Stimulated activated CD8-positive, alpha-beta memory T cell treated with anti-CD3 and anti-CD28 coated beads, Interleukin-4, amount 100 ng/mL, for 1 hour (primary cell): ENCODE measurements at regions not wholly inside any gene's neighbourhood (a gene's known extent, or its start where the extent isn't known, plus 50 kb on each side); places are given as distances from the start of the nearest gene placed in this dataset.

Source experiments
- DNase-seq, 2 donors: peaks; one replicate each; pipeline ENCODE4 v3.0.0-alpha.2; 2020; ENCODE audit warnings: low read depth in 2 of 2, low spot score in 1 of 2

GRCh38 chr16:7017006-7017662 lies 315.5 kb upstream of the RBFOX1 start:
- no peak for DNase-seq

DNA sequence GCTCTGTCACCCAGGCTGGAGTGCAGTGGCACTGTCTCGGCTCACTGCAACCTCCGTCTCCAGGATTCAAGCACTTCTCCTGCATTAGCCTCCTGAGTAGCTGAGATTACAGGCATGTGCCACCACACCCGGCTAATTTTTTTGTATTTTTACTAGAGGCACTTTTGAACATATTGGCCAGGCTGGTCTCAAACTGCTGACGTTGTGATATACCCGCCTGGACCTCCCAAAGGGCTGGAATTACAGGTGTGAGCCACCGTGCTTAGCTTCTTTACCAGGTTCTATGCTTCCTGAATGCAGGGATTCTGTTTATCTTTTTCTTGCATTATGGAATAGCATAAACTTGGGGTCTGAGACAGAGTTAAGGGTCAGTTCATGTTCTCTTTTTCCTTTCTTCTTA lies 317.9 kb upstream of the RBFOX1 start:
- no peak for DNase-seq

GRCh38 chr16:7013990-7014389 lies 318.7 kb upstream of the RBFOX1 start:
- DNase-seq = no peak

DNA sequence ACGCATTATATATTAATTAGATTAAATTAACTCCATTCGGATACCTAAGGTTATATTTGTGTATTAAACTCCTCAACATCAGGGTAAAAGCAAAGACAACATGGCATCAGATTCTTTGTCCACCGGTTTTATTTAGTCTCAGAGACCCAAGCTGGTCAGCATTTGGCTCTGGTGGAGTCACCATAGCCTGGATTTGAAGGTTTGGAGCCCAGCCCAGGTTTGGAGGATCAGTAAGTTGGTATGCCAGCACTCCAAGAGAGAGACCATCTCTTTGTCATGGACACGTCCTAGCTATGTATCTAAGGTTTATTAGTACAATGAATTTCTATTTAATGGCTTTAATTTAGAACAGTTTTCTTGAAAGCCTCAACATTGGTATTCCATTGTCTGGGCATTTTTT lies 328.4 kb upstream of the RBFOX1 start:
- DNase-seq = no peak

DNA sequence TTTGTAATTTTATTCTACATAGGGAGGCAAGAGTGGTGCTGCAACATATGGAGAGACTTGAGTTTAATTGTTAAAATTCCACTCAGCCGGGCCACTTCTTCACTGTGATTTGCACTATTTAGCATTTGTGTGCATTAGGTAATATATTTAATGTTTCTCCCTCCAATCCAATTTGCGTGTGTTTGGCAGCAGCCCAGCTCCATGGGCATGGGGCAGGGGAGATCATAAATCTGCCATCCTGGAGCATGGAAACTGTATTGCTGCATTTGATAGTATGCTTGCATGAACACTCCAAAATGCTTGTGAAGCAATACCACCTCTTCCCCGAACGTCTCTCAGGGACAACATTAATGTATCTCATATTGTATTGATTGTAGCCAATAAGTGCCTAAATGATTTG lies 339.1 kb upstream of the RBFOX1 start:
- no peak for DNase-seq

- no peak for DNase-seq
These were observed 343.8 kb upstream of the RBFOX1 start for GRCh38 chr16:6988846-6989245.

DNA sequence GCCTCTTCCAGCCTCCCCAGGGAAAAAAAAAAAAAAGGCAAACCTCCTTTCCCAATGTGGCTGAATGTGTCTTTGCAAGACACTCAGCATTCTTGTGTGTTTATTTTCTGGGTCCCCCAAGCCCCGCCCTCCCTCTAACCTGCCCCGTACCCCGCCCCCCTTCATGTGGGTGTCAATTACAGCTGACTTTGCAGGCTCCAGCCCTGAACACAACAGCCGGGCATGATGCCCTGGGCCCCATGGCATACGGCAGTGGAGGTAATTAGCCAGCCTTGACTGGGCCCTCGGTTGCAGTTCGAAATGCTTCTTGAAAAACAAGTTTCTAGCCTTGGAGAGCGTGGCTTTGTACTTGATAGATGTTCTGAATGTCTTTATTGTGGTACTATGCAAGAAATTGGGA lies 354.7 kb upstream of the RBFOX1 start:
- no peak for DNase-seq

GRCh38 chr16:6977291-6977690 lies 355.4 kb upstream of the RBFOX1 start:
- no peak for DNase-seq

DNA sequence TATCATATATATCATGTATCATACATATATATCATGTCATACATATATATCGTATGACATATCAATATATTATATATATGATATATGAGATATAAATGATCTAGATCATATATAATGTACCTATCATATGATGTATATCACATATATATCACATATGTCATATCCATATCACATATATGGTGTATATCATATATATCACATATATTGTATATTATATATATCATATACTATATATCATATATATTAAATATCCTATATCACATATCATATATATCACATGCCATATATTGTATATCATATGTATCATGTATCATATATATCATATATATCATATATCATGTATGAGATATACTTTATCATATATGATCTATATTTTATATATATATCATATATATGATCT lies 355.9 kb upstream of the RBFOX1 start:
- DNase-seq = no peak

DNA sequence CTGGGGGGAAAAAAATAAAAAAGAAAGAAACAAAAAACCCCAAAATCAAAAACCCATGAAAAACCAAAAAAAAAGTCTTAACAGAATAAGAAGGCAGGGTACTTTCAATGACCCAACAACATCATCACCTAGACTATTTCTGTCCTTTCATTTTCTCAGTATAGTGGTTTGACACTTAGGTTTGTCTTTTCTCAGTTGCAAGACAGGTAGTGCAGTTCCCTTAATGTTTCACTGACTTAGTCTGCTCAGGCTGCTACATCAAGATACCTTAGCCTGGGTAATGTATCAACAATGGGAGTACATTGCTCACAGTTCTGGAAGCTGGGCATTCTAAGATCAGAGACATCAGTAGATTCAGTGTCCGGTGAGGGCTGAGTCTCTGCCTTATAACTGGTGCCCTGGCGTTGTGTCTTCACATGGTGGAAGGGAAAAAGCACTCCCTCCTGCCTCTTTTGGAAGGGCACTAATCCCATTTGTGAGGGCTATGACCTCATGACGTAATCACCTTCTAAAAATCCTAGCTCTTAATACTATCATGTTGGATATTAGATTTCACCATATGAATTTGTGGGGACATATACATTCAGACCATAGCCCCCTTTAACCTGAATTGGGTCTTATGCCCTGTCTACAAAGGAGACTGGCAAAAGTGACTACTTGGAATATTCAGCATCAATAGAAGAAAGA lies 362.3 kb upstream of the RBFOX1 start:
- DNase-seq = no peak

DNA sequence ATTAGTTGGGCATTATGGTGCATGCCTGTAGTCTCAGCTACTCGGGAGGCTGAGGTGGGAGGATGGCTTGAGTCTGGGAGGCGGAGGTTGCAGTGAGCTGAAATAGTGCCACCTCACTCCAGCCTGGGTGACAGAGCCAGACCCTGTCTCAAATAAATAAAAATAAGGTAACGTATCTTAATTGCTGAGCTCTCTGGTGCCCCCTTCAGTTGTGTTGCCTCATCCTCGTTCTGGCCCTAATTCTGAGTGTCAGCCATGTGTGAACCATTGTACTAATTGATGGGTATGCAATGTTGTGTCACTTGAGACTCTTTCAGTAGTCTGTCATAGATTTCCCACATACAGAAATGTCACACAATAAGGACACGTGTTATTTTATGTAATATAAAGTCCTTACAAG lies 363.1 kb upstream of the RBFOX1 start:
- no peak for DNase-seq

DNA sequence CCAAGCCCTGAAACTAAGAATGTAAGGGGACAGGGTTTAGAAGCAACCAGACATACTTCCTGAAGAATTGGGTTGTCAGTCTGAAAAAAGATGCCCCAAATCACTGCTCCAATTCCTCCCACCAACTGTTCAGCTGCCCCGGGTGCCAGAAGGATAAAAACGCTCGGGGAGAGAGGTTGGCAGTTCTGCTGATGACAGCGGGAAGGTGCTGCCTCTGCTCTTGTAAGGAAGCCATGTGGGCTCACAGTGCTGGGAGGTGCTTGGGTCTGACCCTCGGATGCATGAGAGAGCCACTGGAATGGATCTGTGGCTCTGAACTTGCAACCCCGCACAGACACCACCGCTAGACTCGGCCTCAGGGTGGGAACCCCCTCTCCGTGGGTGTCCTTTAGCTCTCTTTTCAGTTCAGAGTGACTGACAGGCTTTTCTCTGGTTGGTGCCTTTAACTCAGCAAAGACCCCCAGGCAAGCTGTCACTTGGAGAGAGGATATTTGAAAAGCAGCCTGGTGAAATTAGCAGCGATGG lies 364.8 kb upstream of the RBFOX1 start:
- DNase-seq = no peak

GRCh38 chr16:6966925-6967324 lies 365.7 kb upstream of the RBFOX1 start:
- no peak for DNase-seq

DNA sequence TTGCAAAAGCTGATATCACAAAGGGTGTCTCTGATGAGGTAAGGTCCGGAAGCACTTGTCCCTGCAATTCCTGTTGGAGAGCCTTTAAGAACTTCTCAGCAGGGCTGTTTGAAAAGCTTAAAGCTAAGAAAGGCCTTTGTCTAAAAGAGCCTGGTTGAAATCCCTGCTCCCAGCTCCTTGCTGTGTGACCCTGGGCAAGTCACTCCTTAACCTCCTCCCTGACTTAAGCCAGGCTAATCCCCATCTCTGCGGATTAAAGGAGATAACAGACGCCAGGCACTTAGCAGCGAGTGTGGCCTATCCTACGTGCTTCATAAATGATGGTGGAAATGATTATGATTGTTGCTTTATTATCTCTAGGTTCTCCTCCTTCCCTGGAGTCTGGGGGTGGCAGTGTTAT lies 368.0 kb upstream of the RBFOX1 start:
- DNase-seq = no peak

DNA sequence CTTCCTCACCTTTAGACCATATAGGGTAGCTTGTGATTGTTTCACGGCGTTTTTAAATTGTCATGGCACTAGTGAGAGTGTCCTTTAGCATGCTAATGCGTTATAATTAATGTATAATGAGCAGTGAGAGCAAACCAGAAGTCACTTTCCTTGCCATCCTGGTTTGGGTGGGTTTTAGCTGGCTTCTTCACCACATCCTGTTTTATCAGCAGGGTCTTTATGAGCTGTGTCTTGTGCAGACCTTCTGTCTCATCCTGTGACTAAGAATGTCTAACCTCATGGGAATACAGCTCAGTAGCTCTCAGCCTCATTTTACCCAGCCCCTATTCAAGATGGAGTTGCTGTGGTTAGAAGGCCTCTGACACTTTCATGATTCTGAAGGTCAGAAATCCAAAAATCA lies 370.9 kb upstream of the RBFOX1 start:
- no peak for DNase-seq

GRCh38 chr16:6958184-6958583 lies 374.5 kb upstream of the RBFOX1 start:
- DNase-seq = no peak

DNA sequence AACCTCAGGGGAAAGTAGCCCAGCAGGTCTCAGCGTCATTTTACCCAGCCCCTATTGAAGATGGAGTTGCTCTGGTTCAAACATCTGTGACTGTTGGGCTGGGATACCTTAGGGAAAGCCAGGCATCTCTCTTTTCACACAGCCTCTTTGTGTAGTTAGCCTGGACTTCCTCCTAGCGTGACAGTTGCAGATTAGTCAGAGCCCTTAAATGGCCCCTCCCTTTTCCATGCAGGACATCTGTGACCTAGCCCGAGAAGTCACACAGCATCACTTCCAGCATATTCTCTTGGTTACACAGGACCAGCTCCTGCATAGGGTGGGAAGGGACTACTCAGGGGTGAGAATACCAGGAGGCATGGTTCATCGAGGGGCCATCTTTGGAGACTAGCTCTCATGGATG lies 375.0 kb upstream of the RBFOX1 start:
- DNase-seq = no peak

DNA sequence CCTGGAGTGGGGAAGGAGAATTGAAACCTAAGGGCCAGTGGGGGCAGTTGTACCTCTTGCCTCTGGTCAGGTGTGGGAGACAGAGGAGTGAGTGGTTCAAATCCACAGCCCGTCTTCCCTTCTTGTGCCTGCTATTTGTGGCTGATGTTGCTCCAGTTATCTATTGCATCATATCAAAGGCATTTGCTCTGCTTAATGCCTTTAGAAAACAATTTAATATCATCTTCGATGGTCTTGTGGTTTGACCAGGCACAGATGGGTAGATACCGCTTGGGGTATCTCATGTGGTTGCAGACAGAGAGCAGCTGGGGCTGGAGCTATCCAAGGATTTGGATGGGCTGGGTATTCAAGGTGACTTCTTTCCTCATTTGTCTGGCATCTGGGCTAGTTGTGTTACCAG lies 376.1 kb upstream of the RBFOX1 start:
- DNase-seq = no peak

DNA sequence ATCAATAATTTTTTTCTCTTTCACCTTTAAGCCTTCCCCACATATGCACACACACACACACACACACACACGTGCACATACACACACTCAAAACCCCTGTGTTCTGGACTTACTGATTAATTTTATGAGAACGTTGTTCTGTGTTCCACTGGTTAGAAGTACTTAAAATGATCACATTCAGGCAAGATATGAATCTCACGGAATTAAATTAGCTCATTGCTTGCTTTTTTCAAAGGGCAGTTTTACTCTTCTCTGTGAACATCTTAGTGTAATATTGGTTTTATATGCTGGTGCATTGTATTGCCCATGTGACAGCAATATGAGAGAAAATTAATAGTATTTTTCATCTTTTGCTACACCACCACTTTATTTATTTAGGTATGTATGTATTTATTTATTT lies 377.3 kb upstream of the RBFOX1 start:
- DNase-seq = no peak

DNA sequence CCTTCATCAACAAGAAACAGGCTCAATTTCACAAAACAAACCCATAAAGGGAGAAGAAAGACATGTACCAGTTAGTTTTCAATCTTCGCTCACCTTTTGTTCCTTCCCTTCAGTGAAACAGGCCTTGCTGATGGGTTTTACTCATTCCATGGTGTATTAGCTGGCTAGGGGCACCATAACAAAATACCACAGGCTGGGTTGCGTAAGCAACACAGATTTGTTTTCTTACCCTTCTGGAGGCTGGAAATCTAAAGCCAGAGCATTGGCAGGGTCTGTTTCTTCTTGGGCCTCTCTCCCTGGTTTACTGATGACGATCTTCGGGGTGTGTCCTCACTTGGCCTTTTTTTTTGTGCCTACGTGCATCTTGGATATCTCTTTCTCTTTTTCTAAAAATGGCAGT lies 383.4 kb upstream of the RBFOX1 start:
- no peak for DNase-seq

DNA sequence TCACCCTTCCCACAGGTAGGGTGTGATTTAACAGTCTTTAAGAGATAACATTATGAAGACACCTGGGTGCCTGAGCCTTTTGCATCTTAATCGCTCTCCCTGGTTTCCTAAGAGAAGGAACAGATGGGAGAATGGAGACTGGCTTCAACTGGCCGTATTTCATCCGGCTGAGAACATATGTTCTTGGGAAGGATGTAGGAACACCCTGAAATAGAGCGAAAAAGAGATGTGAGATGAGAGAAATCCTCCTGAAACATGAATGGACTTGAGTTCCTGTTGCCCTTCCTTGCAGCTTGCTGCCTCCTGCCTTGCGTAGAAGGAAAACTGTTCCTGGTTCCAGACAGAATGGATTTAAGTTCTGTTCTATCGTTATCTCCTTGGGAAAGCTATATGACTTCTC lies 385.4 kb upstream of the RBFOX1 start:
- no peak for DNase-seq

DNA sequence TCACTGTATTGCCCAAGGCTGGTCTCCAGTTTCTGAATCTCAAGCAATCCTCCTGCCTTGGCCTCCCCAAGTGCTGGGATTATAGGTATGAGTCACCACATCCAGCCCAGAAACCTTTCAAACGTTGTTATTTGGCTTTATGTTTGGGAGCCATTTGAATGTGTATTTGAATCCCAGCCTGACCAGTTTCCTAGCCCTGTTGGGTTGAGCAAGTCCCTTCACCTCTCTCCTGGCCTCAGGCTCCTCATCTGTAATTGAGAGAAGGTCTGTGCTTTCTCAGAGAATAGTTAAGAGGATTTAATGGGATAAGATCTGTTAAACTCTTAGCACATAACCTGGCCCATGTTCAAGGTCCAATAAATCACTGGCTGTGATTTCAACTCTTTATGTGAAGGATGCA lies 385.8 kb upstream of the RBFOX1 start:
- no peak for DNase-seq

GRCh38 chr16:6946106-6946505 lies 386.5 kb upstream of the RBFOX1 start:
- no peak for DNase-seq
